ENCODE measurements at regions not wholly inside any gene's neighbourhood (a gene's known extent, or its start where the extent isn't known, plus 50 kb on each side); places are given as distances from the start of the nearest gene placed in this dataset.

DNA sequence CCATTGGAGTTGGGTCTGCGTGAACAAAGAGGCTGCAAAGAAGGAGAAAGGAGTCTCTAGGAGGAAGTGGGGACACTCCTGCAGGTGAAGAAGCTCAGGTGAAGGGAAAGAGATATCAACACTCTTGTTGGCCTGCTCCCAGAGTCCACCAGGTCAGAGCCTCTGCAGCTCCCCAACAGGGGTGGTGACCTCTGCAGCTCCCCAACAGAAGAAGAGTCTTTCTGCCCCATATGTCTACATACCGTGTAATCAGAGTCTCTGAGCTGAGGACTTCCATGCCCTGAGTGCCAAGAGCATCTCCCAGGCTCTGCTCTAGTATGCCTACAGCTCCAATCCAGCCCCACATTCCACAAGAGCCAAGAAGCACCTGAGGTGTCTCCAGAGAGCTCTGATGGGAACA is 67.4 kb upstream of the TRPC7 start:
- Mint-ChIP-seq H3K27me3 (no peaks in the 10 kb centered on the region), H3K4me1 (no peaks in the 10 kb centered on the region), H3K36me3 (no peaks in the 10 kb centered on the region), H3K27ac (no peak overlapping the region), H3K9me3 (no peaks in the 10 kb centered on the region), H3K4me3 (no peak overlapping the region)
- CTCF ChIA-PET: no interaction called here
- DNase-seq: no peak

- no peak overlapping the region for H3K27ac Mint-ChIP-seq
- no peak overlapping the region for H3K4me3 Mint-ChIP-seq
- H3K36me3 Mint-ChIP-seq: no peaks in the 10 kb centered on the region
- no peaks in the 10 kb centered on the region for H3K4me1 Mint-ChIP-seq
- no peak for DNase-seq
- no peaks in the 10 kb centered on the region for H3K27me3 Mint-ChIP-seq
- CTCF ChIA-PET: no interaction called here
- H3K9me3 Mint-ChIP-seq: no peaks in the 10 kb centered on the region
These were observed 64.7 kb upstream of the TRPC7 start for GRCh38 chr5:136430081-136430480.

DNA sequence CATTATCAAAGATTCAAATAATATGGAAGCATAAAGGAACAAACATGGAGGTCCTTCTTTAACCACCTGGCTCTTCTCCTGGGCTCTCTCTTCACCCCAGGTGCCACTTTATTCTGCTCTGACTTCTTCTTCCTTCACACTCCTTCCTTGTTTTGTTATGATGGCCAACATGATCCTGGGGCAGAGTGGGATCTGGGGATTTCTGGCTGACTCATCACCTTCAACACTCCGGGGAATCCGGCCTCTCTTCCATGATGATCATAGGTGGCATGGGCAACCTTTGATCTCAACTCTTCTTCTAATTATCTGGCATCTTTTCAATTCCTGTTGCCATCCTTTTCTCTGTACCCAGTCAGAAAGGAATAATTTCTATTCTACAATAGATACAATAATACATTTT is 62.1 kb upstream of the TRPC7 start:
- CTCF ChIA-PET: no interaction called here
- Mint-ChIP-seq H3K4me1 (no peaks in the 10 kb centered on the region), H3K4me3 (no peak overlapping the region)

DNA sequence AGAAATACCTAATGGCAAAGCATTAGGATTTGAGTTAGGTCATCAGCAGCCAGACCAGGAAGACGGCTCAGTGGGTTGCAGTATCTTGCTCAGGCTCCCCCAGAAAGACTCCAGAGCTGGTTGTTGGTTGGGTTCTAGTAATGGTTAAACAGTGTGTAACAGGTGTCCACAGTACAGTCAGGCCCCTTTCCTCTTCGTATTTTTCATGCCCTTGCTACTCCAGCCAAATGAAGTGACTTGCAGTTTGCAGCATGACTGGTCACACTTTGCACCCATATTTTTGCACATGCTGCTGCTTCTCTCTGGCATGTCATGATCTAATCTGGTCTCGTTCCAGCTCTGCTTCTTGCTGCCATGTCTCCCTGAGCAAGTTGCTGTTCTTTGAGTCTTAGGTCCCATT is 60.6 kb upstream of the TRPC7 start:
- H3K9me3 Mint-ChIP-seq: no peaks in the 10 kb centered on the region
- CTCF ChIA-PET: no interaction called here
- H3K27me3 Mint-ChIP-seq: no peaks in the 10 kb centered on the region

More for the DNA sequence above, 62.1 kb upstream of the TRPC7 start:
- Mint-ChIP-seq H3K27me3 (no peaks in the 10 kb centered on the region), H3K36me3 (no peaks in the 10 kb centered on the region), H3K27ac (no peak overlapping the region), H3K9me3 (no peaks in the 10 kb centered on the region)
- no peak for DNase-seq

DNA sequence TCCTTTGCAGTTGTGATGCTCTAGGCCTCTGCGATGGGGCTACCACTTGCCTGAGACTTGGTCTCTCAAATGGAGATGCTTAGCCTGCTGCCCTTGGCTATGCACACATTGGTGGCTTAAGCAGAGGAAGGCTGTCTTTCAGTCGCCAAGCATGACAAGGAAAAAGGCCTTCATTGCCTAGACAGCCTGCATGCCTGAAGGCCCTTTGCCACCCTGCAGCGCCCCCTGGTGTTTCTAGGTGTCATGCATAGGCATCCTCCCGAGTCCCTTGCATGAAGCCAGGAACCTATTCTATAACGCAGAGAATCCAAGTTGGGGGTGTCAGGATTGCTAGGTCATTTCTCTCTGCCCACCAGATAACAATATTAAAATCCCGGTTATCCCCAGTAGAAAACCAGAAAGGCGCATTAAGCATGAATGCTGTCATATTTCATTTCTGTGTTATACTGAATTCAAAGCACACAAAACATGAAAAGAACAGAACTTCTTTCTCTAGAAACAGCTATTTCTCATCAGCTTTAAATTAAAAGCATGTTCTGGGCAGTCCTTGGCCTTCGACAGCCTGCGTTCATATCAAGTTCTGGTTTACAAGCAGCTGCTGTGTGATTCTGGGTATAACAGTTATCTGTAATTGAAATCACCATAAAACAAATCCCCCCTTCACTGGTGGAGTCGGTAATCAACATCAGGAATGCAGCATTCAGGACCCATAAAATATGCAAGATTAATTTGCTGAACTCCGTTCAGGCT is 59.7 kb upstream of the TRPC7 start:
- Mint-ChIP-seq H3K9me3 (no peaks in the 10 kb centered on the region), H3K36me3 (no peaks in the 10 kb centered on the region)

More for the DNA sequence above, 60.6 kb upstream of the TRPC7 start:
- no peaks in the 10 kb centered on the region for H3K36me3 Mint-ChIP-seq
- DNase-seq: no peak
- H3K27ac Mint-ChIP-seq: no peak overlapping the region
- no peak overlapping the region for H3K4me3 Mint-ChIP-seq
- H3K4me1 Mint-ChIP-seq: no peaks in the 10 kb centered on the region

DNA sequence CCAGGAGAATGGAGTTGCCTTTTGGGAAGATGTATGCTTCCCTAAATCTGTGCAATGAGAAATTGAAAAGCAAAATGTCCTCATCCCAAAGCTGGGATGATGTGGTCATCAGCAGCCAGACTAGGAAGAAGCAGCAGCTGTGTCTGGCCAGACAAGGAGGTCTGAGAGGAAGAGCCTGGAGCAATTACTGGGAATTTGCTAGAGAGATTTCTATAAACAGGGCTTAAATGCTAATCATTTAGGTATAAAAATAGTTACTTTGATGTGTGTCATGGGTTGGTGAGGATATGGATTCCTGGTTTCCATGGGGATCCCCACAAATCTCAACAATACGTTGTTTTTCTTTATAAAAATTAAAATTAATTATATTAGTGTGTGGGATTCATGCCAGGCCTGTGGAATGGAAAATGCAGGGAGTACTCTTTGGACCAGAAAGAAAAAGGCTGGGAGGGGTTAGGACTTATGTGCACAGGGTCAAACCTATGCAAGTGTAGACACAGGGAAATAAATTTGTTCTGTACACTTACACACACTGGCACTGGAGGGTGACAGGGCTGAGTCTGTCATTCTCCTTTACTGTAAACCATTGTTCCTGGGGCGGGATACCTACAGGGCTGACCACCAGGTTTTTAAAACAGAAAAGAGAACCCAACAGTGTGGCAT is 58.7 kb upstream of the TRPC7 start:
- Mint-ChIP-seq H3K4me1 (no peaks in the 10 kb centered on the region), H3K36me3 (no peaks in the 10 kb centered on the region), H3K9me3 (no peaks in the 10 kb centered on the region), H3K4me3 (no peak overlapping the region), H3K27me3 (no peaks in the 10 kb centered on the region), H3K27ac (no peak overlapping the region)
- CTCF ChIA-PET: no interaction called here
- DNase-seq: no peak

More for the DNA sequence above, 59.7 kb upstream of the TRPC7 start:
- no peaks in the 10 kb centered on the region for H3K4me1 Mint-ChIP-seq
- H3K27me3 Mint-ChIP-seq: no peaks in the 10 kb centered on the region
- no peak overlapping the region for H3K4me3 Mint-ChIP-seq
- CTCF ChIA-PET: interaction anchor here (0.7 kb wide), 1 partner anchor 174 kb away, joined by 3 read pairs; no protein-coding TSS in a partner anchor
- no peak overlapping the region for H3K27ac Mint-ChIP-seq
- peak; percentile 53 for DNase-seq

DNA sequence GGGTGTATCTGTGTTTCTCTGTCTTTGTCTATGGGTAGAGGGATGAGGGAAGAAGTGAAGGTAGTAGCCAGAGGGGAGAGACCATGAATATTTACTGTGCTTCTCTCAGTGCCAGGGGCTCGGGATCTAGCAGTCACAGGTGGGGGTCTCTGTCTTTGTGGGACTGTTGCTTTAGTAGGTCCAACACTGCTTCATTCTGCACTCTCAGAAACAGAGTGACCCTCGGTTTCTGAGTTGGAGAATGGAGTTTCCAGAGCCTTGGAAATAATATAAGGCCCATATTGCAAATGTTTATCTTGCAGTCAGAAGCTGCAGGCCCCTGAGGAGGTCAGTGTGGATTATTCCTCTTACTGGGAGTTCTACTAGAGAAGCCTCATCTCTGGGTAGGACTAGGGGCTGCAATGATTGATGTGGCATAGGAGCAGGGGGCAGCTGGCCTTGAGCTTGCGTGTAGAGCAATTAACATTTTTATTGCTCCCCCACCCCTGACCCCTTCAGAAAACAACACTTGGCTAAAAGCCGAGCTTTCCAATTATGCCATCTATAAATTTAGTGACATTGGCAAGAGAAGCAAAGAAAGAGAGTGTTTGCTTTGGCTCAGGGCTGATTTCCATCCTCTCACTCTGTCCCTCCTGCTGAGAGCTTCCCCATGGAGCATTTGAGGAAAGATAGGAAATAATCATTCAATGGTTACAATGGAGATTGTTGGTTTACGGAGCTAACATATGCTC is 55.0 kb upstream of the TRPC7 start:
- H3K9me3 Mint-ChIP-seq: no peaks in the 10 kb centered on the region
- H3K4me1 Mint-ChIP-seq: no peaks in the 10 kb centered on the region
- H3K36me3 Mint-ChIP-seq: no peaks in the 10 kb centered on the region
- no peak overlapping the region for H3K4me3 Mint-ChIP-seq
- no peaks in the 10 kb centered on the region for H3K27me3 Mint-ChIP-seq
- DNase-seq: no peak
- H3K27ac Mint-ChIP-seq: no peak overlapping the region
- CTCF ChIA-PET: no interaction called here

GRCh38 chr5:136418301-136418700 is 53.0 kb upstream of the TRPC7 start:
- H3K9me3 Mint-ChIP-seq: no peaks in the 10 kb centered on the region
- CTCF ChIA-PET: interaction anchor here (0.6 kb wide), 1 partner anchor 155 kb away, joined by 4 read pairs; no protein-coding TSS in a partner anchor
- H3K36me3 Mint-ChIP-seq: no peaks in the 10 kb centered on the region
- no peaks in the 10 kb centered on the region for H3K27me3 Mint-ChIP-seq
- H3K4me3 Mint-ChIP-seq: no peak overlapping the region
- DNase-seq: no peak
- no peaks in the 10 kb centered on the region for H3K4me1 Mint-ChIP-seq
- H3K27ac Mint-ChIP-seq: no peak overlapping the region
